Occipital lobe (tissue), 1 donor: ENCODE measurements at regions not wholly inside any gene's neighbourhood (a gene's known extent, or its start where the extent isn't known, plus 50 kb on each side); places are given as distances from the start of the nearest gene placed in this dataset.
"Not testable (repeated sequence)": the region's sequence is repeated elsewhere in the genome, so short reads cannot be mapped to it uniquely, and the experiment has no call there.

Experiments used
- DNase-seq: peaks from one replicate; lab custom pipeline; 2025; lab: John Stamatoyannopoulos, UW

GRCh38 chr5:91787718-91788117 is 404.6 kb upstream of the ARRDC3 start:
- no peak for DNase-seq

DNA sequence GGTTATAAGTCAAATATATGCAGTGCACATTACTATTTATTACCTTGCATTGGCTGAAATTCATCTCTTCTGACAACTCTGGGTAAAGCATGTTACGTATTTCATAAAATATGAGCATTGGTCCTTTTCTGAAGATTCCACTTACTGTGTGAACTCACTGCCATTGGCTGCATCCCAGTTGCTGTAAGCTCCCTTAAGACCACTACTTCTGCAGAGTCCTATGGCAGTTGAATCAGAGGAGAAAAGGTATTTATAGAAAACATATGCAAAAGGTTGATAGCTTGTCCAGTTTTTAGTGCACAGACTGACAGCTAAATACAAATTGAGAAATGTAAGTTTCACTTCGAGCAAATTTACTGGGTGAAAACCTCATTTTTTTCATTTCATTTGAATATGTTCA is 394.6 kb upstream of the ARRDC3 start:
- no peak for DNase-seq

GRCh38 chr5:91776249-91776648 is 393.1 kb upstream of the ARRDC3 start:
- DNase-seq = no peak

GRCh38 chr5:91770400-91770799 is 387.3 kb upstream of the ARRDC3 start:
- DNase-seq = no peak

DNA sequence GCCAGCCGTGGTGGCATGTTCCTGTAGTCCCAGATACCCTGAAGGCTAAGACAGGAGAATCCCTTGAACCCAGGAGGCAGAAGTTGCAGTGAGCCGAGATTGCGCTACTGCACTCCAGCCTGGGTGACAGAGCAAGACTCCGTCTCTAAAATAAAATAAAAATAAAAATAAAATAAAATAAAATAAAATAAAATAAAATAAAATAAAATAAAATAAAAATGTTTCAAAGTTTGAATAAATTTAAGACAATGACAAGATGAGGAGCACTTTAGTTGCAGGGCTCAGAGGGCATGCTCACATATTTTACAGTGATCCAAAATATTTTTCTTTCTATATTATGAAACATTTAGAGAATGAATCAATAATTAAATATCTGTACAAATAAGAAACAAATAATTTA is 374.3 kb upstream of the ARRDC3 start:
- DNase-seq = not testable (repeated sequence)

DNA sequence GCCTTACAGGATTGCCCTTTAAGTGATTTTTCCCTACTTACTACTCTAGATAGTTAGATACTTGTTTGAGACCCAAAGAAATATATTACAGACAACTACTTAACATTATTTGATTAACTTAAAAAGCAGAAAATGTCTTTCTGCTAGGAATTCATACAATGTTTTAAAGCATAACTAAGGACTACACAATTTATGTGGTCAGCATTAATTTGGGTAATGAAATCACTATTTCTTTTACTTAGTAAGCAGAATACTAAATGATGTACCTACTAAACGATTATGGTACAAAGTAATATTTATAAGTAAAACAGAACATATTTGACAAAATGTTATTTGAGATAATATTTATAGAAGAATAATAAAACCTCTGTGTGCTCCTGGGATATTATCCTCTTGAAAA is 371.9 kb upstream of the ARRDC3 start:
- DNase-seq = no peak

- DNase-seq = not testable (repeated sequence)
Measured at GRCh38 chr5:91744470-91744869, 361.4 kb upstream of the ARRDC3 start.

- DNase-seq = no peak
Measured at GRCh38 chr5:91742550-91742949, 359.4 kb upstream of the ARRDC3 start.

GRCh38 chr5:91741764-91742505 is 358.8 kb upstream of the ARRDC3 start:
- DNase-seq = no peak

GRCh38 chr5:91730026-91730425 is 346.9 kb upstream of the ARRDC3 start:
- DNase-seq = no peak

DNA sequence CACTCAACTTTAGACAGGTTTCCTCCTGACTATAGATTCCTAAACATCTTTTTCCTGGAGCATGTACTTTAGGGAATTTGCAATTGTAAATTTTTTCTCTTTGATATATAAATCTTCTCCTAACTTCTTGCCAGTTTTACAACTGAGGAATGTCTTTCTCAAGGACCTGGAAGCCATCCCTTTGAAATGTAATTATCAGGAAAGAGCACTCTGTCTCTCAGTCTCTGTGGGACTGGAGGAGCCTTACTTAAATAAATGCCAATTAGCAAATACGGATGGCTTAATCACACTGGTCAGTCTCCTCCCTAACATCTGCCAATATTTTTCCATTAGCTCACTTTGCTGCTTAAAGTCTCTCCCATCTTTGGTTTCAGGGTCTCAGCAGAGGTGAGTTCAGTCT is 344.3 kb upstream of the ARRDC3 start:
- DNase-seq = no peak

DNA sequence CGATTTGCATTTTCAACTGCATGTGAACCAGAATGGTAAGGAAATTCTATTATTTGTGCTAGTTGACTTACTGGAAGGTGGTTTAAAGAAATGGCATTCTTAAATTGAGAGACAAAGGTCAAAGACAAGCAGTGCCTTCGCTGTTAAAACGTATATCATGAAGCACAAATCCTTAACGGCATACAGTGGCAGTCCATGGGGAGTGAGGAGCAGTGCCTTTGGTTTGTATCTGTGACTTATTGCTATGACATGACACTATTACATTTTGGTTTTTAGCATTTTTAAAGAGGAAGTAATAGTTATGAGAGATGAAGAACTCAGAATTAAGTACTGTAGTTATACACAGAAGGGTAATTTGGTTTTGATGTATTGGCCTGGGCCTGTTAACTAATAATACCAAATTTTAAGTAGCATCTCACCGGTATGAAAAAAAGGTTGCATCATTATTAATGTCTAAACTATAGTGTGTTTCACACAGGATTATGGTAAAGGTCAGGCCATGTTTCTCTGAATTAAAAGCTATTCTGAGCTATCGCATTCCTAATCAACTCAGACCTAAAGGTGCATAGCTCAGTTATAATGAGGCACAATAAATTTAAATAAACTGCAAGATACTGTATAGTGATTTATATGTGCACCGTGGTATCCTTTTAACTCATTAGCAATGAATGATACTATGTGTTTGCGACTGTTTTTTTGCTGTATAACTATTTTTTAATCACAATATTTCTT is 339.8 kb upstream of the ARRDC3 start:
- DNase-seq = no peak

DNA sequence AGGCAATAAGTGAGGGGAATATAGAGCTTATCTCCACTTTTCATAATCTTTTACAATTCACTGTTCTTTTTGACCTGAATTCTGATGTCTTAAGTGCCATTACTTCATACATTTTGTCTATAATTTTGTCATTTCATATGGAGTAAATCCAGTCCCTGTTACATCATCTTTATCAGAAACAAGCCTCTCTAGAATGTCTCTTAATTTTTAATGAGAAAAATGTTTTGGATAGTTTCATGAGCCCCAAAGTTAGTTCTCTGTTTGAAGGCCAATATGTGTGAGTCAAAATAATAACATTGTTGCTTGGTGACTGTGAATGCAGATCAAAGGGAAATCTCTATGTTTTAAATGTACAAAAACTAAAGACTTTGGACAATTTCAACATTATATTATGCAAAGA is 329.6 kb upstream of the ARRDC3 start:
- no peak for DNase-seq

DNA sequence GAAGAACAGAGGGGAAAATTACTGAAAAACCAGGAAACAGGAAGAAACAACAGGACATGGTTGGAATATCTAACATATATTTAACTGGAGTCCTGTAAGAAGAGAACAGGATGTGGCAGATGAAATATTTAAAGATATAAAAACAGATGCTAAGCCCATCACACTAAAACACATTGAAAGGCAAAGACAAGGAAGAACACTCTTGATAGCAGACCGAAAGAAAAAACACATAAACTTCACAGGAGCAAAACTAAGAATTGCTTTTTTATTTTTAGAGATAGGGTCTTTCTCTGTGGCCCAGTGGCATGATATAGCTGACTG is 324.4 kb upstream of the ARRDC3 start:
- DNase-seq = no peak

- DNase-seq = no peak
Measured at GRCh38 chr5:91706785-91707520, 323.8 kb upstream of the ARRDC3 start.

DNA sequence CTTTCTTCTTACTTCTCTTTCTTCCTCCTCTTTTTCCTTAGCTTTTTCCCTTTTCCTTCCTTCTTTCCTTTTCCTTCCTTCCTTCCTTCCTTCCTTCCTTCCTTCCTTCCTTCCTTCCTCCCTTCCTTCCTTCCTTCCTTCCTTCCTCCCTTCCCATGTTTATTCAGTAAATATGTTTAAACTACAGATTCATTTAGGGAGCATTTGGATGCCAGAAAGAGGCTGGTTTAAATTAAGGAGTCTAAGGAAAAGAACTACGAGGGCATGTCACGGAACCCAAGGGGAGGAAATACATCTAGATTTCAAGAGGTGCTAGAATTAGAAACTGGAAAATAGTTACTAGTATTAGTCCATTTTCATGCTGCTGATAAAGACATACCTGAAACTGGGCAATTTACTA is 320.0 kb upstream of the ARRDC3 start:
- no peak for DNase-seq

DNA sequence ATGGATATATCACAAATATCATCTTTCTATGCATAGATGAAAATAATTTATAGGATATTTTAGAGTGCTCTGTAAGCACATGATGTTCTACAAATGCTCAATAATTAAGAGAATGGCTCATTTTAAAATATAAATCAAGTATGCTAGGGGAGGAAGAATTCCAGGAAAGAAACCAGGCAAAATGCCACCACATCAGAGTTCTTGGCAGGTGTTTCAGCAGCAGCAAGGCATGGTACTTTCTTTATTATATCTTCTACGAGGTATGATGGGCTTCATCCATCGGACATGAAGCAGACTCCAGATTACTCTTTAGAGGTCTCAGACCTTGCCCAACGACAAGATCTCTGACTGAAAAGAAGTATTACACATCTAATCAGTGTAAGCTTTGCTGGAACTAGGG is 316.3 kb upstream of the ARRDC3 start:
- DNase-seq = no peak

DNA sequence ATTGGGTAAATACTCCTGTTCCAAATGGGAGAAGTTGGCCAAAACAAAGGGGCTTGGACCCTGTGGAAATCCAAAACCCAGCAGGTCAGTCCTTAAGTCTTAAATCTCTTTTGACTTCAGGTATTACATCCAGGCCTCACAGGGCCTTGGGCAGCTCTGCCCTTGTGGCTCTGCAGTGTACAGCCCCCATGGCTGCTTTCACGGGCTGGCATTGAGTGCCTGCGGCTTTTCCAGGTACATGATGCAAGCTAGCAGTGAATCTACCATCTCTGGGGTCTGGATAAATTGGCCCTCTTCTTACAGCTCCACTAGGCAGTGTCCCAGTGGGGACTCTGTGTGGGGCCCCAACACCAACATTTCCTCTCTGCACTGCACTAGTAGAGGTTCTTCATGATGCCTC is 308.5 kb upstream of the ARRDC3 start:
- no peak for DNase-seq

GRCh38 chr5:91690921-91691320 is 307.8 kb upstream of the ARRDC3 start:
- DNase-seq = no peak

- DNase-seq = no peak
Measured at GRCh38 chr5:91687430-91687829, 304.3 kb upstream of the ARRDC3 start.

DNA sequence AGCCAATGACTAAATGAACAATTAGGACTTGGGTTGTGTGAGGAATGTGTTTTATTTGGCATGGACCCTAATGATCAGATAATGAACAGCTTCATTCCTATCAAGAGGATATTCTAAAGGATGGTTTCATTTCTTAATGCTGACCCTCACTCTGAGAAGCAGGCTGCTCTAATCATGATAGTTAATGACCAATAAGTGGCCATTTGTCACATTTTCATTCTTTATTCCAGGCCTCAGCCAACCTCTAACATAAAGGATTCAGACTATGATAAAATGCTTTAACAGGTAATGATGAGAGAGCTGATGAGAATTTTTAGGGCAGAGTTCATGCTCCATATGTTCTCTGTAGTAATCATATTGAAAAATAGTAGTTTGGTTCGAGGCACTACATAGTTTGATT is 301.5 kb upstream of the ARRDC3 start:
- DNase-seq = no peak

- DNase-seq = no peak
Measured at GRCh38 chr5:91670563-91670962, 287.4 kb upstream of the ARRDC3 start.

GRCh38 chr5:91670122-91670521 is 287.0 kb upstream of the ARRDC3 start:
- DNase-seq = no peak
